H9 (cell line): ENCODE measurements at regions not wholly inside any gene's neighbourhood (a gene's known extent, or its start where the extent isn't known, plus 50 kb on each side); places are given as distances from the start of the nearest gene placed in this dataset.

Source experiments
- DNase-seq: peaks from one replicate; pipeline ENCODE4 v3.0.0-alpha.2; 2017
- H2AFZ ChIP-seq: one replicate; pipeline ENCODE4 v1.6.1; 2013; ENCODE audit warnings: mild to moderate bottlenecking, low read length, control low read depth, moderate library complexity
- H2AK5ac ChIP-seq: 2 replicates; pipeline ENCODE4 v1.6.1; 2013; ENCODE audit warnings: low read length, control low read depth, mixed read lengths; ENCODE audit not compliant: insufficient read length
- H2BK120ac ChIP-seq: one replicate; pipeline ENCODE4 v1.6.1; 2013; ENCODE audit warnings: low read depth, mild to moderate bottlenecking, low read length, control low read depth, inconsistent platforms; ENCODE audit not compliant: poor library complexity, severe bottlenecking
- H2BK12ac ChIP-seq: 2 replicates; pipeline ENCODE4 v1.6.1; 2013; ENCODE audit warnings: low read length, control low read depth, mixed read lengths, low read depth; ENCODE audit not compliant: insufficient read length
- H2BK15ac ChIP-seq: 2 replicates; pipeline ENCODE4 v1.6.1; 2013; ENCODE audit warnings: low read depth, low read length, control low read depth
- H2BK20ac ChIP-seq: one replicate; pipeline ENCODE4 v1.6.1; 2013; ENCODE audit warnings: low read depth, mild to moderate bottlenecking, low read length, control low read depth, inconsistent platforms; ENCODE audit not compliant: poor library complexity, severe bottlenecking
- H2BK5ac ChIP-seq: 2 replicates; pipeline ENCODE4 v1.6.1; 2013; ENCODE audit warnings: low read length, control low read depth, mixed read lengths; ENCODE audit not compliant: insufficient read length
- H3K14ac ChIP-seq: 2 replicates; pipeline ENCODE4 v1.6.1; 2013; ENCODE audit warnings: low read length, control low read depth; ENCODE audit not compliant: insufficient read depth
- H3K18ac ChIP-seq: 2 replicates; pipeline ENCODE4 v1.6.1; 2013; ENCODE audit warnings: low read depth, mild to moderate bottlenecking, mixed read lengths, low read length, control low read depth; ENCODE audit not compliant: insufficient read length
- H3K23ac ChIP-seq: 2 replicates; pipeline ENCODE4 v1.6.1; 2013; ENCODE audit warnings: low read length, control low read depth, mixed read lengths, low read depth; ENCODE audit not compliant: insufficient read length
- H3K23me2 ChIP-seq: 2 replicates; pipeline ENCODE4 v1.6.1; 2013; ENCODE audit warnings: low read depth, mild to moderate bottlenecking, mixed read lengths, low read length, control low read depth; ENCODE audit not compliant: insufficient read length, poor library complexity, severe bottlenecking
- H3K27ac ChIP-seq: 2 replicates; pipeline ENCODE4 v1.5.1; 2013; ENCODE audit warnings: low read length, control low read depth, mixed read lengths, low read depth; ENCODE audit not compliant: insufficient read length
- H3K27me3 ChIP-seq: 2 replicates; pipeline ENCODE4 v1.6.1; 2013; ENCODE audit warnings: low read length, control low read depth, inconsistent platforms; ENCODE audit not compliant: insufficient read depth
- H3K4ac ChIP-seq: 2 replicates; pipeline ENCODE4 v1.6.1; 2013; ENCODE audit warnings: low read depth, mild to moderate bottlenecking, control low read depth, inconsistent platforms, low read length, moderate library complexity
- H3K4me1 ChIP-seq: 2 replicates; pipeline ENCODE4 v1.6.1; 2013; ENCODE audit warnings: low read length, control low read depth, inconsistent platforms; ENCODE audit not compliant: insufficient read depth
- H3K4me2 ChIP-seq: 2 replicates; pipeline ENCODE4 v1.6.1; 2013; ENCODE audit warnings: low read length, control low read depth, mixed read lengths; ENCODE audit not compliant: insufficient read length, insufficient read depth
- H3K56ac ChIP-seq: 2 replicates; pipeline ENCODE4 v1.6.1; 2013; ENCODE audit warnings: low read depth, mild to moderate bottlenecking, mixed read lengths, low read length, control low read depth; ENCODE audit not compliant: insufficient read length
- H3K79me1 ChIP-seq: 2 replicates; pipeline ENCODE4 v1.6.1; 2013; ENCODE audit warnings: low read depth, mild to moderate bottlenecking, moderate library complexity, low read length, control low read depth, inconsistent platforms; ENCODE audit not compliant: insufficient read depth, poor library complexity, severe bottlenecking
- H3K79me2 ChIP-seq: 2 replicates; pipeline ENCODE4 v1.6.1; 2013; ENCODE audit warnings: low read length, control low read depth, inconsistent platforms; ENCODE audit not compliant: insufficient read depth
- H3K9ac ChIP-seq: 2 replicates; pipeline ENCODE4 v1.6.1; 2013; ENCODE audit warnings: low read length, control low read depth, mixed read lengths; ENCODE audit not compliant: insufficient read length; ENCODE audit errors: extremely low read depth
- H3K9me3 ChIP-seq: one replicate; pipeline ENCODE4 v1.6.1; 2013; ENCODE audit warnings: low read depth, low read length, inconsistent platforms; ENCODE audit not compliant: control insufficient read depth
- H3T11ph ChIP-seq: one replicate; pipeline ENCODE4 v1.6.1; 2013; ENCODE audit warnings: mild to moderate bottlenecking, low read length, control low read depth, inconsistent platforms
- H4K20me1 ChIP-seq: one replicate; pipeline ENCODE4 v1.6.1; 2013; ENCODE audit not compliant: control insufficient read depth, insufficient read length, insufficient read depth
- H4K5ac ChIP-seq: 2 replicates; pipeline ENCODE4 v1.6.1; 2013; ENCODE audit warnings: low read depth, mild to moderate bottlenecking, mixed read lengths, low read length, control low read depth; ENCODE audit not compliant: insufficient read length
- H4K8ac ChIP-seq: replicated peaks from 2 replicates; pipeline ENCODE4 v1.6.1; 2013; ENCODE audit warnings: low read length, control low read depth, mixed read lengths, low read depth; ENCODE audit not compliant: insufficient read length
- H4K91ac ChIP-seq: 2 replicates; pipeline ENCODE4 v1.6.1; 2013; ENCODE audit warnings: low read depth, mild to moderate bottlenecking, moderate library complexity, mixed read lengths, low read length, control low read depth; ENCODE audit not compliant: insufficient read length
- H3K27ac Mint-ChIP-seq, 3 experiments: 2 replicates in 2 of 3; 3 replicates in 1 of 3; pipeline ENCODE4 v1.8.0; 2020 to 2021; ENCODE audit warnings: mixed read lengths in 3 of 3, mild to moderate bottlenecking in 1 of 3, moderate library complexity in 1 of 3
- H3K27me3 Mint-ChIP-seq: 2 replicates; pipeline ENCODE4 v1.8.0; 2021; ENCODE audit warnings: low read depth, mild to moderate bottlenecking, moderate library complexity, mixed read lengths
- H3K36me3 Mint-ChIP-seq, 3 experiments: 2 replicates in 2 of 3; 3 replicates in 1 of 3; pipeline ENCODE4 v1.8.0; 2020 to 2021; ENCODE audit warnings: low read depth in 3 of 3, mixed read lengths in 3 of 3; ENCODE audit not compliant: insufficient read depth in 1 of 3
- H3K4me1 Mint-ChIP-seq, 2 experiments: 2 replicates each; pipeline ENCODE4 v1.8.0; 2020; ENCODE audit warnings: mixed read lengths in 2 of 2
- H3K4me3 Mint-ChIP-seq, 2 experiments: 2 replicates in 1 of 2; 3 replicates in 1 of 2; pipeline ENCODE4 v1.8.0; 2020 to 2021; ENCODE audit warnings: mild to moderate bottlenecking in 2 of 2, mixed read lengths in 2 of 2, moderate library complexity in 1 of 2
- H3K9me3 Mint-ChIP-seq, 2 experiments: 2 replicates in 1 of 2; 3 replicates in 1 of 2; pipeline ENCODE4 v1.8.0; 2020; ENCODE audit warnings: mild to moderate bottlenecking in 2 of 2, mixed read lengths in 2 of 2, moderate library complexity in 1 of 2
- CTCF ChIP-seq: fragments of 200-600 bp; sonication (generic); conservative IDR thresholded peaks from 3 replicates; pipeline ENCODE4 v1.8.0; 2021; ENCODE audit warnings: antibody characterized with exemption, mild to moderate bottlenecking
- WGBS: extraction: QIAGEN DNeasy Blood & Tissue Kit; methylation state at CpG from one replicate; pipeline ENCODE4 v1.1.7; 2013; ENCODE audit warnings: missing lambda C conversion rate, low lambda C conversion rate, mixed read lengths; ENCODE audit not compliant: insufficient read length; ENCODE audit errors: extremely low coverage; 5-methylcytosine and 5-hydroxymethylcytosine counted together

- no peak for DNase-seq
- no peak overlapping the region for H3K23ac ChIP-seq
- Mint-ChIP-seq H3K4me3 (no peak overlapping the region), H3K27ac (no peak overlapping the region; a peak in 1 of 7 replicates), H3K9me3 (no peaks in the 10 kb centered on the region), H3K36me3 (no peaks in the 10 kb centered on the region), H3K4me1 (peaks cover 21 to 27% of the 10 kb centered on the region in 2 experiments), H3K27me3 (no peaks in the 10 kb centered on the region)
- no peak overlapping the region for H3K9ac ChIP-seq
- H3K14ac ChIP-seq: no peak overlapping the region; the same call in 1 of the 2 replicates
- no peak overlapping the region for H2BK120ac ChIP-seq
- no peak overlapping the region for H2BK15ac ChIP-seq
- no peak for TF ChIP-seq CTCF
- no peak overlapping the region for H2AK5ac ChIP-seq
- H3K4ac ChIP-seq: no peak overlapping the region
- H4K8ac ChIP-seq: no peak overlapping the region
- H3K4me1 ChIP-seq: no peaks in the 10 kb centered on the region
- H3T11ph ChIP-seq: no peak overlapping the region
- H3K79me2 ChIP-seq: no peaks in the 10 kb centered on the region
- H3K9me3 ChIP-seq: no peaks in the 10 kb centered on the region
- no peak overlapping the region for H2BK12ac ChIP-seq
- no peak overlapping the region for H3K56ac ChIP-seq
- no peak overlapping the region for H2BK20ac ChIP-seq
- H4K20me1 ChIP-seq: no peaks in the 10 kb centered on the region
- no peaks in the 10 kb centered on the region for H3K23me2 ChIP-seq
- no peaks in the 10 kb centered on the region for H3K79me1 ChIP-seq
- no peak overlapping the region for H4K91ac ChIP-seq
- H4K5ac ChIP-seq: no peak overlapping the region
- no peak overlapping the region for H3K27ac ChIP-seq
- no peak overlapping the region for H2BK5ac ChIP-seq
- H2AFZ ChIP-seq: no peak overlapping the region
- no CpG with 5 or more reads among the region's 7 CpGs for WGBS
- no peaks in the 10 kb centered on the region for H3K27me3 ChIP-seq
- no peak overlapping the region for H3K4me2 ChIP-seq
- no peak overlapping the region for H3K18ac ChIP-seq
Measured at GRCh38 chr14:100436745-100437406, 113.7 kb downstream of the SLC25A47 start.
